Astrocyte (in vitro differentiated cells and primary cell): ENCODE measurements at regions not wholly inside any gene's neighbourhood (a gene's known extent, or its start where the extent isn't known, plus 50 kb on each side); places are given as distances from the start of the nearest gene placed in this dataset.
"Not testable (repeated sequence)": the region's sequence is repeated elsewhere in the genome, so short reads cannot be mapped to it uniquely, and the experiment has no call there.

Experiments
- EZH2 ChIP-seq: IDR thresholded peaks from 2 replicates; pipeline ENCODE4 v1.6.1; 2012; ENCODE audit warnings: mild to moderate bottlenecking, low read length, inconsistent platforms; ENCODE audit not compliant: insufficient read depth
- TF ChIP-seq, protein P1 (sequence below): IDR thresholded peaks from 2 replicates; pipeline ENCODE4 v1.5.1; 2011; ENCODE audit warnings: low read depth, mild to moderate bottlenecking, inconsistent platforms, low read length, moderate library complexity; ENCODE audit not compliant: insufficient read depth

DNA sequence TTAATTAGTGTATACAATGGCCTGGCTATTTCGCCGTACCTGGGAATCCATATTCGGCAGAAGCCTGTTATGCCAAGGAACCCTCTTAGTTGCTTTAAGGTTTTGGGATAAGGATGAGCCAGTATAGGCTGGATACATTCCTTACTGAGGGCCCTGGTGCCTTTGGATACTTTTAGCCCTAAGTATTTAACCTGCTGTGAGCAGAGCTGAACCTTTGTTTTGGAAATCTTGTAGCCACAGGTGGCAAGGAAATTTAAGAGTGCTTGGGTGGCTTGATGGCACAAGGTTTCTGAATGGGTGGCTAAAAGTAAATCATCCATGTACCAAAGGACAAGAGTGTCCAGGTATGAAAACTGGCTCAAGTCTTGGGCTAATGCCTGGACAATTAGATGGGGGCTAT, 92.2 kb upstream of the RHOBTB1 start:
- TF ChIP-seq, protein P1, sequence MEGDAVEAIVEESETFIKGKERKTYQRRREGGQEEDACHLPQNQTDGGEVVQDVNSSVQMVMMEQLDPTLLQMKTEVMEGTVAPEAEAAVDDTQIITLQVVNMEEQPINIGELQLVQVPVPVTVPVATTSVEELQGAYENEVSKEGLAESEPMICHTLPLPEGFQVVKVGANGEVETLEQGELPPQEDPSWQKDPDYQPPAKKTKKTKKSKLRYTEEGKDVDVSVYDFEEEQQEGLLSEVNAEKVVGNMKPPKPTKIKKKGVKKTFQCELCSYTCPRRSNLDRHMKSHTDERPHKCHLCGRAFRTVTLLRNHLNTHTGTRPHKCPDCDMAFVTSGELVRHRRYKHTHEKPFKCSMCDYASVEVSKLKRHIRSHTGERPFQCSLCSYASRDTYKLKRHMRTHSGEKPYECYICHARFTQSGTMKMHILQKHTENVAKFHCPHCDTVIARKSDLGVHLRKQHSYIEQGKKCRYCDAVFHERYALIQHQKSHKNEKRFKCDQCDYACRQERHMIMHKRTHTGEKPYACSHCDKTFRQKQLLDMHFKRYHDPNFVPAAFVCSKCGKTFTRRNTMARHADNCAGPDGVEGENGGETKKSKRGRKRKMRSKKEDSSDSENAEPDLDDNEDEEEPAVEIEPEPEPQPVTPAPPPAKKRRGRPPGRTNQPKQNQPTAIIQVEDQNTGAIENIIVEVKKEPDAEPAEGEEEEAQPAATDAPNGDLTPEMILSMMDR = not testable (repeated sequence)
- TF ChIP-seq EZH2 = not testable (repeated sequence)
